Lung (tissue), 11 donors: ENCODE measurements at regions not wholly inside any gene's neighbourhood (a gene's known extent, or its start where the extent isn't known, plus 50 kb on each side); places are given as distances from the start of the nearest gene placed in this dataset.

Experiments used
- ATAC-seq: fragments of 200-7000 bp; cut with Tn5 transposase; one replicate; pipeline ENCODE4 v1.9.1; 2020; ENCODE audit warnings: moderate number of reproducible peaks; ENCODE audit not compliant: insufficient read depth, low FRiP score
- DNase-seq, 3 donors: peaks; one replicate each; pipeline ENCODE4 v3.0.0-alpha.2; 2013 to 2017
- H3K27ac ChIP-seq, 2 donors: one replicate each; pipeline ENCODE4 v1.5.1; 2013; ENCODE audit warnings: mild to moderate bottlenecking in 2 of 2, moderate library complexity in 2 of 2, control low read depth in 1 of 2, inconsistent platforms in 1 of 2, low read depth in 1 of 2, low read length in 1 of 2
- H3K27me3 ChIP-seq, 3 donors: one replicate each; pipeline ENCODE4 v1.5.1; 2013; ENCODE audit warnings: low read length in 2 of 3; ENCODE audit not compliant: control insufficient read depth in 3 of 3, insufficient read depth in 3 of 3
- H3K36me3 ChIP-seq, 4 donors: one replicate each; pipeline ENCODE4 v1.5.1; 2013; ENCODE audit warnings: low read length in 4 of 4, mild to moderate bottlenecking in 1 of 4, moderate library complexity in 1 of 4; ENCODE audit not compliant: control insufficient read depth in 4 of 4, insufficient read depth in 4 of 4
- H3K4me1 ChIP-seq, 5 donors: one replicate each; pipeline ENCODE4 v1.5.1; 2013; ENCODE audit warnings: low read length in 5 of 5, mild to moderate bottlenecking in 2 of 5, moderate library complexity in 1 of 5; ENCODE audit not compliant: control insufficient read depth in 5 of 5, insufficient read depth in 5 of 5
- H3K4me3 ChIP-seq: one replicate; pipeline ENCODE4 v1.5.1; 2013; ENCODE audit warnings: mild to moderate bottlenecking, control low read depth, moderate library complexity
- H3K9ac ChIP-seq, 2 donors: one replicate each; pipeline ENCODE4 v1.5.1; 2013; ENCODE audit warnings: low read length in 2 of 2, control low read depth in 1 of 2; ENCODE audit not compliant: insufficient read depth in 1 of 2
- H3K9me3 ChIP-seq, 4 donors: one replicate each; pipeline ENCODE4 v1.5.1; 2013; ENCODE audit warnings: low read length in 3 of 4, mild to moderate bottlenecking in 1 of 4, moderate library complexity in 1 of 4; ENCODE audit not compliant: control insufficient read depth in 4 of 4, insufficient read depth in 3 of 4
- CTCF ChIP-seq: IDR thresholded peaks from 2 replicates; pipeline ENCODE4 v1.5.1; 2012; ENCODE audit warnings: mild to moderate bottlenecking; ENCODE audit errors: control extremely low read depth, extremely low read depth
- WGBS, 2 donors: extraction: QIAGEN DNeasy Blood & Tissue Kit; methylation state at CpG; one replicate each; pipeline ENCODE4 v1.1.7; 2013; 5-methylcytosine and 5-hydroxymethylcytosine counted together
- donor health status: control.
- donor health status: control.
- donor health status: Bipolar disorder and iron deficiency.
- donor health status: healthy.
- donor health status: DM: yes; HTN: yes; CAD: no.

GRCh38 chr1:2969845-2970291 is 51.4 kb upstream of the ACTRT2 start:
- no peak overlapping the region for H3K27ac ChIP-seq
- no peak for TF ChIP-seq CTCF
- no peaks in the 10 kb centered on the region for H3K36me3 ChIP-seq
- peaks cover 0 to 38% (median 2%) of the 10 kb centered on the region in 5 donors for H3K4me1 ChIP-seq
- H3K9me3 ChIP-seq = no peaks in the 10 kb centered on the region
- ATAC-seq = no peak
- no peak overlapping the region for H3K4me3 ChIP-seq
- H3K27me3 ChIP-seq = no peaks in the 10 kb centered on the region
- DNase-seq = no peak
- no peak overlapping the region for H3K9ac ChIP-seq
- WGBS, 2 donors = 80% methylated on average over 23 of the region's 23 CpGs

- H3K9ac ChIP-seq = no peak overlapping the region
- H3K9me3 ChIP-seq = no peaks in the 10 kb centered on the region
- H3K27ac ChIP-seq = no peak overlapping the region
- ATAC-seq (no peak), DNase-seq (no peak)
- WGBS, 2 donors = 90 to 92% methylated on average over 23 of the region's 23 CpGs
- H3K27me3 ChIP-seq = no peaks in the 10 kb centered on the region
- H3K4me3 ChIP-seq = no peak overlapping the region
- no peaks in the 10 kb centered on the region for H3K36me3 ChIP-seq
- peaks cover 0 to 43% (median 2%) of the 10 kb centered on the region in 5 donors for H3K4me1 ChIP-seq
- no peak for TF ChIP-seq CTCF
Measured at GRCh38 chr1:2970311-2971071, 50.8 kb upstream of the ACTRT2 start.

- H3K27me3 ChIP-seq = no peaks in the 10 kb centered on the region
Measured at GRCh38 chr1:2971101-2971501, 50.2 kb upstream of the ACTRT2 start.

More at GRCh38 chr1:2971101-2971501, 50.2 kb upstream of the ACTRT2 start:
- Histone ChIP-seq H3K9me3 (no peaks in the 10 kb centered on the region), H3K4me3 (no peak overlapping the region), H3K36me3 (no peaks in the 10 kb centered on the region), H3K4me1 (peaks cover 0 to 43% (median 2%) of the 10 kb centered on the region in 5 donors), H3K27ac (no peak overlapping the region), H3K9ac (no peak overlapping the region)
- no peak for TF ChIP-seq CTCF
- WGBS, 2 donors = 88 to 89% methylated on average over 9 of the region's 9 CpGs
- ATAC-seq = no peak
- DNase-seq = no peak
